ENCODE measurements at regions not wholly inside any gene's neighbourhood (a gene's known extent, or its start where the extent isn't known, plus 50 kb on each side); places are given as distances from the start of the nearest gene placed in this dataset.

GRCh38 chr6:106761160-106761559 lies 131.8 kb downstream of the QRSL1 start:
- TF ChIP-seq CTCF (IDR thresholded peaks at IDR 0.05), result no peak
- TF ChIP-seq POLR2A (IDR thresholded peaks at IDR 0.05), result no peak
- no peak for DNase-seq
- Histone ChIP-seq H3K27me3 (no peaks in the 10 kb centered on the region), H3K9me3 (peaks cover 0 to 6% (median 0%) of the 10 kb centered on the region in 4 donors), H3K27ac (no peak overlapping the region), H3K4me1 (no peaks in the 10 kb centered on the region), H3K36me3 (no peaks in the 10 kb centered on the region), H3K4me3 (no peak overlapping the region)

- no peaks in the 10 kb centered on the region for H3K4me1 ChIP-seq
- H3K9me3 ChIP-seq, result peaks cover 0 to 6% (median 0%) of the 10 kb centered on the region in 4 donors
- no peaks in the 10 kb centered on the region for H3K27me3 ChIP-seq
- no peak for DNase-seq
- no peak overlapping the region for H3K27ac ChIP-seq
- no peaks in the 10 kb centered on the region for H3K36me3 ChIP-seq
- H3K4me3 ChIP-seq, result no peak overlapping the region
- TF ChIP-seq POLR2A (IDR thresholded peaks at IDR 0.05), result no peak
- no peak for TF ChIP-seq CTCF (IDR thresholded peaks at IDR 0.05)
Observed at GRCh38 chr6:106759112-106759511, 129.7 kb downstream of the QRSL1 start.

- TF ChIP-seq POLR2A (IDR thresholded peaks at IDR 0.05) (no peak), CTCF (IDR thresholded peaks at IDR 0.05) (no peak)
- Histone ChIP-seq H3K4me1 (no peaks in the 10 kb centered on the region), H3K36me3 (no peaks in the 10 kb centered on the region), H3K4me3 (no peak overlapping the region), H3K27me3 (no peaks in the 10 kb centered on the region), H3K27ac (no peak overlapping the region), H3K9me3 (peaks cover 0 to 6% (median 0%) of the 10 kb centered on the region in 4 donors)
- DNase-seq, result no peak
Observed at GRCh38 chr6:106757722-106758467, 128.5 kb downstream of the QRSL1 start.

- Histone ChIP-seq H3K27me3 (no peaks in the 10 kb centered on the region), H3K27ac (no peak overlapping the region), H3K4me3 (no peak overlapping the region), H3K4me1 (no peaks in the 10 kb centered on the region), H3K9me3 (peaks cover 0 to 6% (median 0%) of the 10 kb centered on the region in 4 donors), H3K36me3 (no peaks in the 10 kb centered on the region)
- DNase-seq, result no peak
- TF ChIP-seq CTCF (IDR thresholded peaks at IDR 0.05) (no peak), POLR2A (IDR thresholded peaks at IDR 0.05) (no peak)
Observed at GRCh38 chr6:106757267-106757666, 127.9 kb downstream of the QRSL1 start.

- no peaks in the 10 kb centered on the region for H3K4me1 ChIP-seq
- peaks cover 0 to 2% (median 0%) of the 10 kb centered on the region in 4 donors for H3K9me3 ChIP-seq
- DNase-seq, result no peak
- TF ChIP-seq CTCF (IDR thresholded peaks at IDR 0.05), result no peak
- TF ChIP-seq POLR2A (IDR thresholded peaks at IDR 0.05), result no peak
- no peaks in the 10 kb centered on the region for H3K27me3 ChIP-seq
- no peak overlapping the region for H3K27ac ChIP-seq
- no peak overlapping the region for H3K4me3 ChIP-seq
- H3K36me3 ChIP-seq, result no peaks in the 10 kb centered on the region
Observed at GRCh38 chr6:106754215-106754614, 124.8 kb downstream of the QRSL1 start.

All from Peyer's patch (tissue), 4 donors.